HFF-Myc (cell line): ENCODE measurements at regions not wholly inside any gene's neighbourhood (a gene's known extent, or its start where the extent isn't known, plus 50 kb on each side); places are given as distances from the start of the nearest gene placed in this dataset.

Experiments used
- DNase-seq: peaks from one replicate; pipeline ENCODE4 v3.0.0-alpha.2; 2011; ENCODE audit warnings: low read depth; ENCODE audit errors: extremely low read depth
- H3K4me3 ChIP-seq: replicated peaks from 2 replicates; pipeline ENCODE4 v1.5.1; 2011; ENCODE audit warnings: low read depth, mild to moderate bottlenecking, control low read depth, low read length
- TF ChIP-seq, protein P1 (sequence below): IDR thresholded peaks from 2 replicates; pipeline ENCODE4 v1.5.1; 2012; ENCODE audit warnings: mild to moderate bottlenecking, low read depth, low read length, control low read depth; ENCODE audit errors: missing control alignments

DNA sequence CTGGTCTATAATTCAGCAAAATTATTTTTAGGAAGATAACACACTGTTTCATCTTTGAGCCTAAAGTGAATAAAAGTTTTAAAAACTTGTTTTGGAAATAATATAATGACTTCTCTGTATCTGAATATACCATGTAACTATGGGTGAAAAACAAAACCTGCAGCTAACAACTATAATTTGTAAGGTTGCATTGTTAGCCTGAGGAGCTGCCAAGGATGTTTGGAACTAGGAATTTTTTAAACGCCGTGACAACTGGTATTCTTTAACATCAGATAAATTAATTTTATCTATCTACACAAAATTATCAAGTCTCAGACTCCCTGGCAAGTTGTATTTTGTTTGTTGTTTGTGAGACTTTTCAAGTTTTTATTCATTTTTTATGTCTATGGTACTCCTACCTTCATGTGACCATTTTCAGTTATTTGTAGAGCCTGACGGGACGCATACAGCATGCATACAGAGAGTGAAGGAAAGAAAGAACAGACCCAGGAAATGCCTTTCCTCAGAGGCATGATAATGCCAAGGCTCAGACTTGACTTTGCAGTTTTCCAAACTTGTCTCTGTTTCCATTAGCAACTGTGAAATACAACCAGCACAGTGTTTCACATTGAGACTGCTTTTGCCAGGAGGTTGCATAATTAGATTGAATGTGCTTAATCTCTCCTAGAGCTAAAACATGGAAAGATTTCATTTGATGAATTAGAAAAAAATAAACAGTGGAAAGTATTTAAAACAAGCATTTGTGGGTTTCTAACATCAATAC lies 60.8 kb upstream of the ARHGEF26 start:
- no peak overlapping the region for H3K4me3 ChIP-seq
- no peak for DNase-seq
- TF ChIP-seq, protein P1, sequence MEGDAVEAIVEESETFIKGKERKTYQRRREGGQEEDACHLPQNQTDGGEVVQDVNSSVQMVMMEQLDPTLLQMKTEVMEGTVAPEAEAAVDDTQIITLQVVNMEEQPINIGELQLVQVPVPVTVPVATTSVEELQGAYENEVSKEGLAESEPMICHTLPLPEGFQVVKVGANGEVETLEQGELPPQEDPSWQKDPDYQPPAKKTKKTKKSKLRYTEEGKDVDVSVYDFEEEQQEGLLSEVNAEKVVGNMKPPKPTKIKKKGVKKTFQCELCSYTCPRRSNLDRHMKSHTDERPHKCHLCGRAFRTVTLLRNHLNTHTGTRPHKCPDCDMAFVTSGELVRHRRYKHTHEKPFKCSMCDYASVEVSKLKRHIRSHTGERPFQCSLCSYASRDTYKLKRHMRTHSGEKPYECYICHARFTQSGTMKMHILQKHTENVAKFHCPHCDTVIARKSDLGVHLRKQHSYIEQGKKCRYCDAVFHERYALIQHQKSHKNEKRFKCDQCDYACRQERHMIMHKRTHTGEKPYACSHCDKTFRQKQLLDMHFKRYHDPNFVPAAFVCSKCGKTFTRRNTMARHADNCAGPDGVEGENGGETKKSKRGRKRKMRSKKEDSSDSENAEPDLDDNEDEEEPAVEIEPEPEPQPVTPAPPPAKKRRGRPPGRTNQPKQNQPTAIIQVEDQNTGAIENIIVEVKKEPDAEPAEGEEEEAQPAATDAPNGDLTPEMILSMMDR = no peak

DNA sequence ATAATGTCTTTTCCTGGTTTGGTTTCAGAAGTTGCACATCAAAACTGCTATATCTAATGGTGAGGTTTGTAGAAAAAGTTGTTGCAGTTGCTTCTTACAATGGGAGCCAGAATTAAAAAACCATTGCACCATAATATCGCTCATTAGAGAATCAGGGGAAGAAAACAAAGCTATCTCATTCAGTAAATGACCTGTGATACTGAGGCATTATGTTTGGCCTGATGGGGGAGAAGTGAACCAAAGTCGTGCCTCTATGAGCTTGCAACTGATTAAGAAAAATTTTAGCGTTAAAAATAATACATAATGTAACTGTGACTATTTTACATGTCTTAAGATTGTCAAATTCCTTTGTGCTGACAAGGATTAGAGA lies 60.2 kb upstream of the ARHGEF26 start:
- DNase-seq = no peak
- H3K4me3 ChIP-seq = no peak overlapping the region
- TF ChIP-seq, protein P1 = no peak

DNA sequence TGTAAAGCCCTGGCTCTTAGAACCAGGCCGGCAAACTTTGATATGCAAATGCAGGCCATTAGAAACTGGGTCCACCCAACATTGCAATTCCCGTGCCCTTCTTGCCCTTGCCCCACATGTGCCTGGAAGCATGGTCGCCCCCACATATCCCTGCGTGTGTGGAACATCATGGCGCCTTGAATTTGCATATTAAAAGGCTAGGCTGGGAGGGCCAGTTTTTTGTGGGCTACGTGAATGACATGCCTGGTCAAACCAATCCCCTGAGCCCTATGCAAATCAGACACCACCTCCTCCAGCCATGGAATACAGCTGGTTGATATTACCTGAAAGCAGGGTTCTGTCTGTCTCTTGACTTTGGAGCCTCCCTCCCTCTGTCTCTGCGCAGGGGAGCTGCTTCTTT lies 58.7 kb upstream of the ARHGEF26 start:
- TF ChIP-seq, protein P1 = no peak
- no peak for DNase-seq

DNA sequence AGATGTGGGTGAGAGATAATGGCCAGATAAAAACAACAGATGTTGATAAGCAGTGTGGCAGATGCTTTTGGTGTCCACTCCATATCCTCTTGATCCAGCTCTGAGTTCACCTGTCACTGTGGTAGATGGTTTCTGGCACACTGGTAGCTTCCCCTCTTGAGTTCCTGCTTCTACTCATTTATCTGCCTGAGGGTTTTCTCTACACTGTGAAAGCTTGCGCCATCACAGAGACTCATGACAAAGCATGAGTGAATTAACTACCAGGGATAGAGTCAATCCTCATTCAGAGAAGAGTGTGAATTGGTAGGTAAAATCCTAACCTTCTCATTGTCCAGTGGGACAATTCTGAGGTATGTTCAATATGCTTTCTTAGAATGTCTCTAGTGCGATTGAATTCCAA lies 50.0 kb upstream of the ARHGEF26 start:
- DNase-seq = no peak
- TF ChIP-seq, protein P1 = no peak
- no peak overlapping the region for H3K4me3 ChIP-seq

More for the DNA sequence above, 58.7 kb upstream of the ARHGEF26 start:
- H3K4me3 ChIP-seq = no peak overlapping the region
